Mesodermal cell (in vitro differentiated cells): ENCODE measurements at regions not wholly inside any gene's neighbourhood (a gene's known extent, or its start where the extent isn't known, plus 50 kb on each side); places are given as distances from the start of the nearest gene placed in this dataset.
"Not testable (repeated sequence)": the region's sequence is repeated elsewhere in the genome, so short reads cannot be mapped to it uniquely, and the experiment has no call there.

ENCODE experiments used
- H3K27ac ChIP-seq: 2 replicates; pipeline ENCODE4 v1.7.0; 2013; ENCODE audit warnings: mild to moderate bottlenecking, low read depth, low read length, moderate library complexity; ENCODE audit not compliant: severe bottlenecking
- H3K36me3 ChIP-seq: 2 replicates; pipeline ENCODE4 v1.7.1; 2013; ENCODE audit warnings: mild to moderate bottlenecking, low read length, moderate library complexity; ENCODE audit not compliant: control insufficient read depth, insufficient read depth
- H3K4me1 ChIP-seq: one replicate; pipeline ENCODE4 v1.7.1; 2013; ENCODE audit warnings: mild to moderate bottlenecking, low read length; ENCODE audit not compliant: insufficient read depth, control insufficient read depth, poor library complexity, severe bottlenecking
- H3K4me3 ChIP-seq: 2 replicates; pipeline ENCODE4 v1.7.0; 2013; ENCODE audit warnings: low read length, control low read depth, mild to moderate bottlenecking; ENCODE audit not compliant: insufficient read depth, poor library complexity, severe bottlenecking; ENCODE audit errors: extremely low read depth
- H3K9me3 ChIP-seq: 2 replicates; pipeline ENCODE4 v1.7.1; 2013; ENCODE audit warnings: mild to moderate bottlenecking, low read length, moderate library complexity; ENCODE audit not compliant: control insufficient read depth
- WGBS, 2 experiments: methylation state at CpG; one replicate each; pipeline ENCODE4 v1.1.5; 2013; ENCODE audit warnings: missing lambda C conversion rate in 2 of 2; ENCODE audit not compliant: insufficient coverage in 2 of 2; 5-methylcytosine and 5-hydroxymethylcytosine counted together

DNA sequence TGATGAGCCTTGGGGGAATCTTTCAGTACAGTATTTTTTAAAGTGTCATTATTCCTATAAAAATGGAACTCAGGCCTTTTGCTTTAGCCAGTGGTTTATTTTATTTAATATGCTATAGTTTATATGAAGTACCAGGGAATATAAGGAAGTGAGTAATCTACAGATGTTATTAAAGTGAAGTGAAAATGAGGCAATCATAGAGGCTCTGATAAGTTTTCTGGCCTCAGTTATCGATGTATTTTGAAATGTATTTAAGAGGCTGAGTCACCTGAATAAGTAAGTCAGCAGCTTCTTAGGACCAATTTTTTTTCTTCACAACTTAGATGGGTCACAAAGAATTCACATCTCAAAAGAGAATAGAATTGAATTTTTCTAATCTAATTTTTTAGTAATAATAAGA, 829.0 kb downstream of the DNAH5 start:
- WGBS, 2 experiments, result no CpG with 5 or more reads among the region's 1 CpG
- no peaks in the 10 kb centered on the region for H3K9me3 ChIP-seq
- no peaks in the 10 kb centered on the region for H3K4me1 ChIP-seq
- no peak overlapping the region for H3K27ac ChIP-seq
- H3K4me3 ChIP-seq, result no peak overlapping the region
- no peaks in the 10 kb centered on the region for H3K36me3 ChIP-seq

DNA sequence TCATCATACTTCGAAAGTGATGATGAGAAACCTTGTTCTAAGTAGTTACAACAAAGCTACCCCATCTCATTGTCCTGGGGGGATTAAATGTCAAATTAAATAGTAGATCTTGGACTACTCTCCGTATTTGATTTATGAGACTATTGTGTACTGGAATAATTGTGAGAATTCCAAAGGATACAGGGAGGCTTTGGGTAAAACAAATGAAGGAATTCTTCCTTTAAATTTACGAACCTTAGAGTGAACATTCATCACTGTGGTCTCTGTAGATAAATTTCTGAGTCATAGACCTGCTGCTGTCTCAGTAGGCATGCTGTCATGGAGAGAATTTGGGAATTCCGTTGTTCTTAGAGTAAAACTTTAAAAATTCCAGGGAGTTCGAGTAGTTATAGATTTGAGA, 836.2 kb downstream of the DNAH5 start:
- 83 to 100% methylated on average over 1 to 2 of the region's 5 CpGs for whole genome bisulfite sequencing, 2 experiments
- Histone ChIP-seq H3K4me3 (no peak overlapping the region), H3K9me3 (no peaks in the 10 kb centered on the region)

DNA sequence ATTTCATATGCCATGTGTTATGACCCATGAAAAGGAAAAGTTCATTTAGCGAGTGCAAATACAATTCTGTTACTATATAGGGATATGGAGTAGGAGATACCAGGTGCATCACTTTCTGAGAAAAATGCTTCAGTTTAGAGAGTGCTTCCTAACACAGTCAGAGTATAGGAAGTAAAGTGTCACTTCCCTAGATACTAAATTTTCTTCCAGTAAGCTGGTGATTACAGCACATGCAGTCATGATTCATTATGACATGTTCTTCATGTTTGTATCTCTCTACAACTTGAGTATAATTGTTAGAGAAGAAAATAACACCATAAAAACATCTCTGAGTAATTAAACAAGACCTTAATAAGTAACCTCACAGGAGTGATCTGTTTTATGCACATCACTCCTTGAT, 837.0 kb downstream of the DNAH5 start:
- no CpG with 5 or more reads among the region's 1 CpG for WGBS, 2 experiments
- Histone ChIP-seq H3K4me3 (no peak overlapping the region), H3K9me3 (no peaks in the 10 kb centered on the region), H3K4me1 (no peaks in the 10 kb centered on the region), H3K27ac (no peak overlapping the region), H3K36me3 (no peaks in the 10 kb centered on the region)

More for the DNA sequence above, 836.2 kb downstream of the DNAH5 start:
- Histone ChIP-seq H3K4me1 (no peaks in the 10 kb centered on the region), H3K36me3 (no peaks in the 10 kb centered on the region), H3K27ac (no peak overlapping the region)

DNA sequence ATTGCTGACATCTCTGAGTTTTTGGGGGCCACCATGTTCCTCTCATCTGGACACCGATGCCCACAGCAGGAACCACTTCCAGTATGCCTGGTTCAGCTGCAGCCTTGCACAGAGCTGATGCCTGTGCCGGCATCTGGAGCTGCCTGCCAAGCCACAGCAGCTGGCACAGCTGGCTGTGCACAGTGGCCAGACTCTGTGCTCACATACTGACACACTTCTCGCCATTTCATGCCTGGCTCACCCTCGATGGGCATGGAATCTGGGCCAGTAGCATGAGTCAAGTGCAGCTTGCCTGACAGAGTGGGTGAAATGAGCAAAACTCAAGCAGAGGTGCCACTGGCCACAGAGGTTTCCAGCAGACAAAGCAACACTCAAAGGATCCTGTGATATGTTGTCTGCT, 863.4 kb downstream of the DNAH5 start:
- WGBS, 2 experiments, result 79 to 85% methylated on average over 4 of the region's 4 CpGs

GRCh38 chr5:13072936-13073335, 871.6 kb downstream of the DNAH5 start:
- 89 to 91% methylated on average over 2 to 3 of the region's 4 CpGs for WGBS, 2 experiments
- not testable (repeated sequence) for H3K4me3 ChIP-seq, H3K9me3 ChIP-seq, H3K4me1 ChIP-seq, H3K36me3 ChIP-seq, H3K27ac ChIP-seq

More for the DNA sequence above, 863.4 kb downstream of the DNAH5 start:
- Histone ChIP-seq H3K4me3 (no peak overlapping the region), H3K4me1 (no peaks in the 10 kb centered on the region), H3K36me3 (no peaks in the 10 kb centered on the region), H3K9me3 (peaks cover 5% of the 10 kb centered on the region), H3K27ac (no peak overlapping the region)

DNA sequence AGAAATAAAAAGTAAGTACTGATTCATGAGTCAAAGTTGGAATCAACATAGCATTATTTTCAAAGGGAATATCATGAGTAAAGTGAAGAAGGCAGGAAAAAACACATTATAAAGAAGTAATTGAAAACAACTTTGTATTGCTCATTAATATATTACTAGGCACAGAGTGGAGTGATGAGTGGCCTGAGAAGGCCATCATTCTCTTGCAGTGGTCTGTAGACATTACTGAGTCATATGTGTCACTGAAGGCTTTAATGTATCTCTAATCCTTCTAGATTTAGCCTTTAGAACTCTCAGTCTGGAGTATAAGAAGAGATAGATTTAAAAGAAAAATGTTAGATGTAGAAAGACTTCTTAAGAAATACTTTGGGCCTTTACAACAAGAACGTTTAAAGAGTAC, 881.4 kb downstream of the DNAH5 start:
- Histone ChIP-seq H3K4me3 (no peak overlapping the region), H3K4me1 (no peaks in the 10 kb centered on the region), H3K36me3 (no peaks in the 10 kb centered on the region), H3K27ac (no peak overlapping the region), H3K9me3 (no peaks in the 10 kb centered on the region)
- 80% methylated on average over 1 of the region's 1 CpG; no CpG with 5 or more reads in 1 of the 2 experiments for WGBS, 2 experiments

DNA sequence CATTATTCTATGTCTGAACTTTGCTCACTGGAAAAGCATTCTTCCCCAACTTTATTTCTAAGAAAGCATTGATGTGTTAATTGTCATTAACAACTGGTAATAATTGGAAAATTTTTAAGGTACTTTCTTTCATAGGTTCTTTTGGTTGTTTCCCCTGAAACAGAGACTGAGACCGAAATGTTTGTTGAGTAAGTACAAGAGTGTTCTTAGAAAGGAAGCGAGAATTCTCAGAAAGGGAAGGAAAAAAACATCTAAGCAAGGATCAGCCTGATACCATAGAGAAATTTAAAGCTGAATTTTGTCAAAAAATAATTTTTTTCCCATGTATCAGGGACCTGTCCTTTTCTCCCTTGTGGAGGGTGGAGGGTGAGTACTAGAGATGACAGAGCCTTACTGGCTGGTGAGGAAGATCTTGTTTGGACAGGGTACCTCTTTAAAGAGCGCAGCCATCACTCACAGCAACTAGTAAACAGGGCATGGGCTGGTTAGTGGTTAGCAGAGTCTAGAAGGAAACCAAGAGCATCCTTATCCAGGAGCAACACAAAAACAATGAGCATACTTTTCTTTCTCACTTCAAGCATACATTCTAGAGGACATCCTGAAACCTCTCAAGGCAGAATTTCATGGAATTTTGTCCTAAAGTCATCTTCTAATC, 898.5 kb downstream of the DNAH5 start:
- H3K9me3 ChIP-seq, result no peaks in the 10 kb centered on the region
- WGBS, 2 experiments, result 86 to 93% methylated on average over 2 of the region's 3 CpGs
- H3K27ac ChIP-seq, result no peak overlapping the region
- H3K4me3 ChIP-seq, result no peak overlapping the region
- no peaks in the 10 kb centered on the region for H3K4me1 ChIP-seq
- no peaks in the 10 kb centered on the region for H3K36me3 ChIP-seq

- no peaks in the 10 kb centered on the region for H3K9me3 ChIP-seq
- WGBS, 2 experiments, result no CpG with 5 or more reads among the region's 2 CpGs
- no peaks in the 10 kb centered on the region for H3K36me3 ChIP-seq
- H3K27ac ChIP-seq, result no peak overlapping the region
- no peak overlapping the region for H3K4me3 ChIP-seq
- H3K4me1 ChIP-seq, result no peaks in the 10 kb centered on the region
These were observed 910.4 kb downstream of the DNAH5 start for GRCh38 chr5:13034061-13034460.

GRCh38 chr5:13029211-13029610, 915.3 kb downstream of the DNAH5 start:
- no peak overlapping the region for H3K4me3 ChIP-seq
- H3K9me3 ChIP-seq, result no peaks in the 10 kb centered on the region
- H3K36me3 ChIP-seq, result no peaks in the 10 kb centered on the region
- H3K4me1 ChIP-seq, result no peaks in the 10 kb centered on the region
- H3K27ac ChIP-seq, result no peak overlapping the region
- 50% methylated on average over 1 of the region's 1 CpG; no CpG with 5 or more reads in 1 of the 2 experiments for WGBS, 2 experiments

DNA sequence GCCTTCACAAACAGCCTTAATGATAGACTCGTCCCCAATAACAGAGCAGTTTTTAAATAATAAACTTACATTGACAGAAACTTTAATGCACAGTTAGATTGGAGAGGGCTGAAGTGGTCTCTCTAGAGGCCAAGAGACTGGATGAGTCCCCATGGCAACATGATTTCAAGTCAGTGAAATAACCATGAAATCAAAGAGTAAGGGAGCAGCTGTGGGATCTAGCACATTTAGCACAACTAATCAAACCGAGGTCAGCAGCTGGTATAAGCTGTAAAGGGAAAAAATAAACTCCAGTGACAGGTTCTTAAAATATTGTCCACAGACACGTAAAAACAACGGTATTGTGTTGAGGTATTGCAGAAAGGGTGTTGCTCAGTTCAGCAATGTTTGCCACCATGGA, 916.6 kb downstream of the DNAH5 start:
- Histone ChIP-seq H3K27ac (no peak overlapping the region), H3K9me3 (no peaks in the 10 kb centered on the region), H3K4me1 (no peaks in the 10 kb centered on the region), H3K36me3 (no peaks in the 10 kb centered on the region), H3K4me3 (no peak overlapping the region)
- WGBS, 2 experiments, result 93% methylated on average over 2 to 3 of the region's 4 CpGs

- H3K36me3 ChIP-seq, result no peaks in the 10 kb centered on the region
- H3K27ac ChIP-seq, result no peak overlapping the region
- no peaks in the 10 kb centered on the region for H3K9me3 ChIP-seq
- H3K4me1 ChIP-seq, result no peaks in the 10 kb centered on the region
- H3K4me3 ChIP-seq, result no peak overlapping the region
- no CpG with 5 or more reads among the region's 1 CpG for WGBS, 2 experiments
These were observed 924.8 kb downstream of the DNAH5 start for GRCh38 chr5:13019729-13020128.
